SK-N-SH (cell line): ENCODE measurements at regions not wholly inside any gene's neighbourhood (a gene's known extent, or its start where the extent isn't known, plus 50 kb on each side); places are given as distances from the start of the nearest gene placed in this dataset.

Source experiments
- CHD2 ChIP-seq: fragments of 150-350 bp; IDR thresholded peaks from 2 replicates; pipeline ENCODE4 v1.6.1; 2018; ENCODE audit warnings: low read length; ENCODE audit not compliant: partially characterized antibody
- ELF1 ChIP-seq: IDR thresholded peaks from 2 replicates; pipeline ENCODE4 v1.4.0; 2012
- EP300 ChIP-seq, 2 experiments: IDR thresholded peaks; 2 replicates each; pipeline versions ENCODE4 v1.4.0 to v1.6.1; 2012; ENCODE audit warnings: borderline replicate concordance in 1 of 2, low read depth in 1 of 2, low read length in 1 of 2
- EZH2phosphoT487 ChIP-seq: fragments of 200-600 bp; sonication (generic); IDR thresholded peaks from 2 replicates; pipeline ENCODE4 v1.6.1; 2017; ENCODE audit warnings: low read depth, mixed run types, mild to moderate bottlenecking, antibody characterized with exemption, moderate library complexity, borderline replicate concordance
- FOSL2 ChIP-seq: IDR thresholded peaks from 2 replicates; pipeline ENCODE4 v1.4.0; 2012; ENCODE audit warnings: low read depth, mild to moderate bottlenecking, moderate library complexity, borderline replicate concordance
- GATA2 ChIP-seq: sonication (generic); formaldehyde crosslinking; IDR thresholded peaks from 2 replicates; pipeline ENCODE4 v1.5.0; 2020; ENCODE audit warnings: mild to moderate bottlenecking, missing genetic modification reagents
- MEF2A ChIP-seq: IDR thresholded peaks from 2 replicates; pipeline ENCODE4 v1.4.0; 2012; ENCODE audit warnings: low read depth, borderline replicate concordance
- POLR2AphosphoS5 ChIP-seq: IDR thresholded peaks from 2 replicates; pipeline ENCODE4 v1.6.1; 2012; ENCODE audit warnings: low read depth, low read length
- RFX5 ChIP-seq: IDR thresholded peaks from 2 replicates; pipeline ENCODE4 v1.6.1; 2012; ENCODE audit warnings: mild to moderate bottlenecking, improper control_type of control experiment, low read length
- SIN3A ChIP-seq: IDR thresholded peaks from 2 replicates; pipeline ENCODE4 v1.6.1; 2012; ENCODE audit warnings: low read depth, mild to moderate bottlenecking, low read length, moderate library complexity, borderline replicate concordance
- TF ChIP-seq, protein P1 (sequence below): fragments of 200-600 bp; sonication (generic); IDR thresholded peaks from 2 replicates; pipeline ENCODE4 v1.6.1; 2017; ENCODE audit warnings: antibody characterized with exemption, mild to moderate bottlenecking, moderate library complexity
- TF ChIP-seq, protein P2 (sequence below): IDR thresholded peaks from 2 replicates; pipeline ENCODE4 v1.4.0; 2012; ENCODE audit warnings: low read depth, borderline replicate concordance

DNA sequence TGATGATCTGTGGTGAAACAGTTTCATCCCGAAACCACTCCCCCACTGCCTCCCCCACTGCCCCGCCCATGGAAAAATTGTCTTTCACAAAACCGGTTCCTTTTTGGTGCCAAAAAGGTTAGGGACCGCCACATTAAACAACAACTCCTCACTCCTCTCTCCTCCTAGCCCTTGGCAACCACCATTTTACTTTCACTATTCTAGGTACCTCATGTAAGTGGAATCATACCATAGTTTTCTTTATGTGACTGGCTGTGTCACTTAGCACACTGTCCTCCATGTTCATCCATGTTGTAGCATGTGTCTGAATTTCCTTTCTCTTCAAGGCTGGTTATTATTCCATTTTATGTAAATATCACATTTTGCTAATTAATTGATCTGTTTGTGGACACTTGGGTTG, 99.3 kb downstream of the UTRN start:
- TF ChIP-seq EP300 (IDR thresholded peaks at IDR 0.05; ENCODE audit: borderline replicate concordance in 1 of 2, low read depth in 1 of 2, low read length in 1 of 2), result no peak
- TF ChIP-seq, protein P1, sequence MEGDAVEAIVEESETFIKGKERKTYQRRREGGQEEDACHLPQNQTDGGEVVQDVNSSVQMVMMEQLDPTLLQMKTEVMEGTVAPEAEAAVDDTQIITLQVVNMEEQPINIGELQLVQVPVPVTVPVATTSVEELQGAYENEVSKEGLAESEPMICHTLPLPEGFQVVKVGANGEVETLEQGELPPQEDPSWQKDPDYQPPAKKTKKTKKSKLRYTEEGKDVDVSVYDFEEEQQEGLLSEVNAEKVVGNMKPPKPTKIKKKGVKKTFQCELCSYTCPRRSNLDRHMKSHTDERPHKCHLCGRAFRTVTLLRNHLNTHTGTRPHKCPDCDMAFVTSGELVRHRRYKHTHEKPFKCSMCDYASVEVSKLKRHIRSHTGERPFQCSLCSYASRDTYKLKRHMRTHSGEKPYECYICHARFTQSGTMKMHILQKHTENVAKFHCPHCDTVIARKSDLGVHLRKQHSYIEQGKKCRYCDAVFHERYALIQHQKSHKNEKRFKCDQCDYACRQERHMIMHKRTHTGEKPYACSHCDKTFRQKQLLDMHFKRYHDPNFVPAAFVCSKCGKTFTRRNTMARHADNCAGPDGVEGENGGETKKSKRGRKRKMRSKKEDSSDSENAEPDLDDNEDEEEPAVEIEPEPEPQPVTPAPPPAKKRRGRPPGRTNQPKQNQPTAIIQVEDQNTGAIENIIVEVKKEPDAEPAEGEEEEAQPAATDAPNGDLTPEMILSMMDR, result no peak
- TF ChIP-seq RFX5, result no peak
- TF ChIP-seq MEF2A, result no peak
- no peak for TF ChIP-seq POLR2AphosphoS5
- TF ChIP-seq EZH2phosphoT487, result no peak
- no peak for TF ChIP-seq CHD2
- no peak for TF ChIP-seq SIN3A
- TF ChIP-seq, protein P2, sequence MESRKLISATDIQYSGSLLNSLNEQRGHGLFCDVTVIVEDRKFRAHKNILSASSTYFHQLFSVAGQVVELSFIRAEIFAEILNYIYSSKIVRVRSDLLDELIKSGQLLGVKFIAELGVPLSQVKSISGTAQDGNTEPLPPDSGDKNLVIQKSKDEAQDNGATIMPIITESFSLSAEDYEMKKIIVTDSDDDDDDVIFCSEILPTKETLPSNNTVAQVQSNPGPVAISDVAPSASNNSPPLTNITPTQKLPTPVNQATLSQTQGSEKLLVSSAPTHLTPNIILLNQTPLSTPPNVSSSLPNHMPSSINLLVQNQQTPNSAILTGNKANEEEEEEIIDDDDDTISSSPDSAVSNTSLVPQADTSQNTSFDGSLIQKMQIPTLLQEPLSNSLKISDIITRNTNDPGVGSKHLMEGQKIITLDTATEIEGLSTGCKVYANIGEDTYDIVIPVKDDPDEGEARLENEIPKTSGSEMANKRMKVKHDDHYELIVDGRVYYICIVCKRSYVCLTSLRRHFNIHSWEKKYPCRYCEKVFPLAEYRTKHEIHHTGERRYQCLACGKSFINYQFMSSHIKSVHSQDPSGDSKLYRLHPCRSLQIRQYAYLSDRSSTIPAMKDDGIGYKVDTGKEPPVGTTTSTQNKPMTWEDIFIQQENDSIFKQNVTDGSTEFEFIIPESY, result no peak
- TF ChIP-seq ELF1, result no peak
- no peak for TF ChIP-seq GATA2 (CRISPR knock-in tag)
- TF ChIP-seq FOSL2, result no peak
